Body of pancreas (tissue), 4 donors: ENCODE measurements at regions not wholly inside any gene's neighbourhood (a gene's known extent, or its start where the extent isn't known, plus 50 kb on each side); places are given as distances from the start of the nearest gene placed in this dataset.
A peak's percentile ranks its signal among the peaks of the same experiment; 100 is the strongest.

Experiments
- ATAC-seq: fragments of 150-250 bp; one replicate; pipeline ENCODE4 v1.9.1; 2016
- DNase-seq, 4 donors: peaks; one replicate each; pipeline ENCODE4 v3.0.0-alpha.2; 2019
- H3K27ac ChIP-seq, 4 donors: fragments of 200-600 bp; sonication (generic); 1 replicate in 3 of 4; 2 replicates in 1 of 4; pipeline versions ENCODE4 v1.5.1 to v1.6.1; 2016 to 2019; ENCODE audit warnings: mild to moderate bottlenecking in 1 of 4, mixed read lengths in 1 of 4, moderate library complexity in 1 of 4
- H3K27me3 ChIP-seq, 2 donors: fragments of 200-600 bp; sonication (generic); one replicate each; pipeline ENCODE4 v1.6.0; 2016; ENCODE audit warnings: mild to moderate bottlenecking in 1 of 2
- H3K36me3 ChIP-seq, 2 donors: fragments of 200-600 bp; sonication (generic); replicated peaks in 1 of 2; 2 replicates each; pipeline ENCODE4 v1.5.1; 2016; ENCODE audit warnings: low read depth in 2 of 2; ENCODE audit not compliant: insufficient read depth in 1 of 2
- H3K4me1 ChIP-seq: fragments of 200-600 bp; sonication (generic); one replicate; pipeline ENCODE4 v1.6.0; 2016
- H3K4me3 ChIP-seq, 2 donors: fragments of 200-600 bp; sonication (generic); 1 replicate in 1 of 2; 2 replicates in 1 of 2; pipeline ENCODE4 v1.5.1; 2016 to 2019
- H3K9me3 ChIP-seq, 3 donors: fragments of 200-600 bp; sonication (generic); 1 replicate in 2 of 3; 2 replicates in 1 of 3; pipeline ENCODE4 v1.5.1; 2016
- POLR2A ChIP-seq, 3 donors: fragments of 450-650 bp; IDR thresholded peaks; one replicate each; pipeline ENCODE4 v1.6.1; 2016; ENCODE audit warnings: antibody characterized with exemption in 3 of 3, mild to moderate bottlenecking in 2 of 3
- WGBS, 2 donors: methylation state at CpG; one replicate each; pipeline ENCODE4 v1.1.5; 2017; 5-methylcytosine and 5-hydroxymethylcytosine counted together
- intact Hi-C: fragments of 100-400 bp; cut with DNase I; formaldehyde crosslinking; loops from one replicate; pipeline ENCODE4 v1.15.1; 2023
- TF ChIP-seq, protein P1 (sequence below), 7 experiments: fragments of 450-650 bp in 4 of 7; fragments of 200-600 bp in 3 of 7; sonication (generic) in 3 of 7; IDR thresholded peaks; one replicate each; pipeline ENCODE4 v1.5.1; 2016 to 2019; ENCODE audit warnings: antibody characterized with exemption in 7 of 7

DNA sequence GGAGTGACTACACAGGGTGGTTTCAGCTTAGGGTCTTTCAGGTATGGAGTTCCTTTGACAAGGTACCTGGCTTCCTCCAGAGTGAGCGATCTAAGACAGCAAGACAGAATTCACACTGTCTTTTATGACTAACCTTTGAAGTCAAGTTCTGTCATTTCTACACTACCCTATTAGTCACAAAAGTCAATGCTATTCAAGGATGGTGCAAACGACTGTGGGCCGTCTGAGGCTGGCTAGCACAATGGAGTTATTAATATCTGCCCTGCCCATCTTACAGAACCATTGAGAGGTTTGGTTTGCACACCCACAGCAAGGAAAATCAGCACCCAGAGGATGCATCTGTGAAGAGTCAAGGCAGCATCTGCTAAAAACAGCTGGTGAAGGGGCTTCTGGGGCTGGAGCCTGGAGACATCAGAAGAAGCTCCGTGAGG is 62.9 kb upstream of the XCR1 start:
- Histone ChIP-seq H3K4me1 (no peaks in the 10 kb centered on the region), H3K27me3 (no peaks in the 10 kb centered on the region), H3K4me3 (no peak overlapping the region), H3K27ac (peak overlapping the region in 1 of 4 donors; percentile 58), H3K9me3 (no peaks in the 10 kb centered on the region), H3K36me3 (no peaks in the 10 kb centered on the region)
- WGBS, 2 donors: 61 to 82% methylated on average over 4 of the region's 4 CpGs
- TF ChIP-seq, protein P1, sequence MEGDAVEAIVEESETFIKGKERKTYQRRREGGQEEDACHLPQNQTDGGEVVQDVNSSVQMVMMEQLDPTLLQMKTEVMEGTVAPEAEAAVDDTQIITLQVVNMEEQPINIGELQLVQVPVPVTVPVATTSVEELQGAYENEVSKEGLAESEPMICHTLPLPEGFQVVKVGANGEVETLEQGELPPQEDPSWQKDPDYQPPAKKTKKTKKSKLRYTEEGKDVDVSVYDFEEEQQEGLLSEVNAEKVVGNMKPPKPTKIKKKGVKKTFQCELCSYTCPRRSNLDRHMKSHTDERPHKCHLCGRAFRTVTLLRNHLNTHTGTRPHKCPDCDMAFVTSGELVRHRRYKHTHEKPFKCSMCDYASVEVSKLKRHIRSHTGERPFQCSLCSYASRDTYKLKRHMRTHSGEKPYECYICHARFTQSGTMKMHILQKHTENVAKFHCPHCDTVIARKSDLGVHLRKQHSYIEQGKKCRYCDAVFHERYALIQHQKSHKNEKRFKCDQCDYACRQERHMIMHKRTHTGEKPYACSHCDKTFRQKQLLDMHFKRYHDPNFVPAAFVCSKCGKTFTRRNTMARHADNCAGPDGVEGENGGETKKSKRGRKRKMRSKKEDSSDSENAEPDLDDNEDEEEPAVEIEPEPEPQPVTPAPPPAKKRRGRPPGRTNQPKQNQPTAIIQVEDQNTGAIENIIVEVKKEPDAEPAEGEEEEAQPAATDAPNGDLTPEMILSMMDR (IDR thresholded peaks at IDR 0.05): no peak
- no peak for TF ChIP-seq POLR2A (IDR thresholded peaks at IDR 0.05)
- DNase-seq (no peak), ATAC-seq (no peak)
- intact Hi-C loops: no loop called here

DNA sequence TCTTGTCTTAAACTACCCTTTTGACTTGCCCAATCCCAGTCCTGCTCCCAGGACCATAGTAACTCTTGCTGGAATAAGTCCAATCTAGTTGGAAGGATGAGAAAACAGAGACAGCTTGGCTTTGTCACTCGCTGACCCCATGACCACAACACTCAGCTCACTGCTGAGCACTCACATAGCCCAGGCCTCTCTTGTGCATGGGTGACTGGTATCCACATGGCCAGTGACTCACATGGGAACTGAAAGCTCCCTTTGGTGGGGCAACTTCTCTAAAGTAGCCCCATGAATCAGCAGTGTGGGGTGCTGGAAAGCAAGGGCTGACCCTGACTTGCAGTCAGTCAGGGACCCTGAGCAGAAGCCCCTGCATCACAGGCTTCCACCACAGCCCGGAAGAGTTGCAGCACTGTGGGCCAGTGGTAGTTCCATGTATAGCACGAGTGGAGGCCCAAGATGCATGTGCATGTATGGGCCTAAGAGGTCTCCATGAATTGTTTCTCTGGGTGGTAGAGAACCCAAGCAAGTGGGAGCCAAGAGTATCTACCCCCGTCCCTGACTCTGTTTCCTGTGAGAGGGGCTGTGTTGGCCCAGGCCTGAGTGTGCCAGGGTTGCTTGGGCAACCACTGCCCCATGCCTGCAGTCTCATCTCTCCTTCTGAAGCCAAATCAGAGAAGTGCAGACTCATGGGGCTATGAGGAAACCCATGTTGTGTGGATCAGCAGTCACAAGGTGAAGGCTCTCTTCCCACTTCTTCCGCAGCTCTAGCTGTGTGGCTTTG is 62.1 kb upstream of the XCR1 start:
- peak overlapping the region in 1 of 4 donors; percentile 58 for H3K27ac ChIP-seq
- no peak for TF ChIP-seq POLR2A (IDR thresholded peaks at IDR 0.05)
- TF ChIP-seq, protein P1 (IDR thresholded peaks at IDR 0.05): no peak
- no peaks in the 10 kb centered on the region for H3K36me3 ChIP-seq
- ATAC-seq (peak; percentile 57), DNase-seq (peak; percentile 27 to 84 (median 36))
- H3K4me1 ChIP-seq: no peaks in the 10 kb centered on the region
- no peaks in the 10 kb centered on the region for H3K9me3 ChIP-seq
- 69 to 97% methylated on average over 2 to 5 of the region's 5 CpGs for WGBS, 2 donors
- no peak overlapping the region for H3K4me3 ChIP-seq
- H3K27me3 ChIP-seq: no peaks in the 10 kb centered on the region
- intact Hi-C loops: loop anchor here (10.0 kb wide), 1 partner anchor 325 kb away; no protein-coding TSS in a partner anchor

DNA sequence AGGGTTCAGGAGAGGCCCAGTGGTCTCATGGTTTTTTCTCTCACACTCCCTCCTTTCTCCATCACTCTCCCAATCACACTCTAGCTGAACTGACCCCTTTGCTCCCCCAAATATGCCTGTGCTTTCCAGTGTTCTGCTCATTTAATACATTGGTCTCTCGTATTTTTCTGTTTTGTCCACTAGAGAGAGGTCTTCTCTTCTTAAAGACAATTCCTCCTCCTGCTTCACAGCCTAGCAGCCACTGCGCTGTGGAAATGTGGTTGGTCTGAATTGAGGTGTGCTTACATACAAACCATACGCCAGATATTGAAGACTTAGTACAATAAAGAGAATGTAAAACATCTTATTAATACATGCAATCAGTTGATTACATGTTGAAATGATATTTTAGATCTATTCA is 60.6 kb upstream of the XCR1 start:
- TF ChIP-seq POLR2A (IDR thresholded peaks at IDR 0.05): no peak
- TF ChIP-seq, protein P1 (IDR thresholded peaks at IDR 0.05): peak in 1 of 7 experiments; percentile 21
- intact Hi-C loops: loop anchor here (10.0 kb wide), 1 partner anchor 323 kb away; no protein-coding TSS in a partner anchor
- no peak for ATAC-seq

DNA sequence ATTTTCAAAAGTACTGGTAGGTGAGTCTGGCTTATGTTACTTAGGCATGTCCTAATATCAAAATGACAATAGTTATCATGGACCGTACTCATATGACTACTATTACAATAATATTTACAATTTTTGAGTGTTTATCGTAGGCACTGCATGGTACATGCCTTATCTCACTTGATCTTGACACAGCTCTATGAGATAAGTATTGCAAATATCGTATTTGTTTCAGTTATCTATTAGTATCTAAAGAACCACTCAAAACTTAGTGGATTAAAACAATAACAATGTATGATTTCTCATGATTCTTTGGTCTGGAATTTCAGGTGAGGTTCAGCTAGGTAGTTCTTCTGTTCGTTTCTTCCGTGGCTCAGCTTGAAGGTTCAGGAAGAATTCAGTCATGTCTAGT is 59.7 kb upstream of the XCR1 start:
- Histone ChIP-seq H3K36me3 (no peaks in the 10 kb centered on the region), H3K4me1 (no peaks in the 10 kb centered on the region), H3K9me3 (no peaks in the 10 kb centered on the region), H3K27me3 (no peaks in the 10 kb centered on the region), H3K4me3 (no peak overlapping the region), H3K27ac (no peak overlapping the region)
- ATAC-seq (no peak), DNase-seq (no peak)
- 45 to 58% methylated on average over 5 of the region's 5 CpGs for WGBS, 2 donors
- no peak for TF ChIP-seq POLR2A (IDR thresholded peaks at IDR 0.05)
- TF ChIP-seq, protein P1 (IDR thresholded peaks at IDR 0.05): no peak
- intact Hi-C loops: loop anchor here (10.0 kb wide), 1 partner anchor 322 kb away; no protein-coding TSS in a partner anchor

More for the DNA sequence above, 60.6 kb upstream of the XCR1 start:
- WGBS, 2 donors: 70 to 73% methylated on average over 3 of the region's 3 CpGs
- H3K27ac ChIP-seq: no peak overlapping the region
- no peak overlapping the region for H3K4me3 ChIP-seq
- H3K4me1 ChIP-seq: no peaks in the 10 kb centered on the region
- H3K9me3 ChIP-seq: no peaks in the 10 kb centered on the region
- DNase-seq: no peak
- H3K27me3 ChIP-seq: no peaks in the 10 kb centered on the region
- H3K36me3 ChIP-seq: no peaks in the 10 kb centered on the region
